ENCODE measurements at regions not wholly inside any gene's neighbourhood (a gene's known extent, or its start where the extent isn't known, plus 50 kb on each side); places are given as distances from the start of the nearest gene placed in this dataset.

DNA sequence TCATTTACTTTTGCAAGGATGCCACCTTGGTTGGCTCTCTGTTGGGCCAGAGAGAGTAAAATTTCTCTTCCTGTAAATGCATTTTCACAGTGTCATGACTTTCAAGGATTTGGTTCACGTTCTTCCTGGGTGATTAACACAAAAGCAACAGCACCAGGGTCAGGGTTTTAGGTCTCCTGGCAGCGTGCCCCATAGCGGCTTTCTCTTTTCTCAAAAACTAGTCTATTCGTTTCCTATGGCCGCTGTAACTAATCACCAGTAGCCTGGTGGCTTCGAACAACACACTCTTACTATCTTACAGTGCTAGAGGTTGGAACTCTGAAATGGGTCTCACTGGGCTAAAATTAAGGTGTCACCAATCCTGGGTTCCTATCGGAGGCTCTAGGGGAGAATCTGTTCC is 56.3 kb upstream of the ACMSD start:
- H4K20me1 ChIP-seq (ENCODE audit: control insufficient read depth, insufficient read depth, low read depth, low read length): no peaks in the 10 kb centered on the region
- H3K9me2 ChIP-seq (replicated peaks; ENCODE audit: control insufficient read depth, low read length): no peaks in the 10 kb centered on the region
- H3K4me2 ChIP-seq (ENCODE audit: low read length): no peak overlapping the region
- no peak overlapping the region for H3K4me3 ChIP-seq (ENCODE audit: low read length)
- H3F3A ChIP-seq (ENCODE audit: control insufficient read depth, insufficient read depth): no peaks in the 10 kb centered on the region
- TF ChIP-seq CTCF (IDR thresholded peaks at IDR 0.05; ENCODE audit: low read depth, low read length, poor library complexity, severe bottlenecking) (no peak), EZH2phosphoT487 (IDR thresholded peaks at IDR 0.05; ENCODE audit: borderline replicate concordance, low read length) (no peak)
- H3K4me1 ChIP-seq (ENCODE audit: control insufficient read depth, low read length): peaks cover 8% of the 10 kb centered on the region; the same call in 1 of the 2 replicates
- no peak overlapping the region for H3K27ac ChIP-seq (ENCODE audit: low read depth, low read length)
- no peaks in the 10 kb centered on the region for H3K36me3 ChIP-seq (ENCODE audit: control insufficient read depth, low read length)
- H3K27me3 ChIP-seq (ENCODE audit: control insufficient read depth, low read length): no peaks in the 10 kb centered on the region
- no peaks in the 10 kb centered on the region for H3K9me3 ChIP-seq (ENCODE audit: control insufficient read depth, insufficient read depth, low read length)
- no peaks in the 10 kb centered on the region for H3K79me2 ChIP-seq (ENCODE audit: control insufficient read depth, low read length)

DNA sequence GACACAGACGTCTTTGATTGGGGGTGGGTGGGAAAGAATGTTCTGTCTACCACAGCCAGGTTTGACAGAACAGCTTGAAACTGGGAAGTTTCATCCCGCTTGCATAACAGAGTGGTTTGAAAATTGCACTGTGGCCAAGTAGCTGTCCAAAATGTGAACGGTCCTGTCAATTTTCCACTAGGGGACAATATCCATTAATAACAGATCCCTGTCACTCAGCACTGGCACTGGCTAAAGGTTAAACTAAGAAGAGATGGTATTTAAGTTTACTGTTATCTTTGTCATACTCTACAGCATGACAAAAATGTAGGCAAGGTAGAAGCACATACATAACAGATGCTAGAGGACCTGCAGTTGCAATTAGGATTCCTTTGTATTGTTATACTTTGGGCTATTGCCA is 55.6 kb upstream of the ACMSD start:
- Histone ChIP-seq H4K20me1 (ENCODE audit: control insufficient read depth, insufficient read depth, low read depth, low read length) (no peaks in the 10 kb centered on the region), H3K4me1 (ENCODE audit: control insufficient read depth, low read length) (peaks cover 8% of the 10 kb centered on the region; the same call in 1 of the 2 replicates), H3K4me3 (ENCODE audit: low read length) (no peak overlapping the region), H3K27ac (ENCODE audit: low read depth, low read length) (no peak overlapping the region), H3K36me3 (ENCODE audit: control insufficient read depth, low read length) (no peaks in the 10 kb centered on the region), H3K79me2 (ENCODE audit: control insufficient read depth, low read length) (no peaks in the 10 kb centered on the region), H3K9me2 (replicated peaks; ENCODE audit: control insufficient read depth, low read length) (no peaks in the 10 kb centered on the region), H3F3A (ENCODE audit: control insufficient read depth, insufficient read depth) (no peaks in the 10 kb centered on the region), H3K9me3 (ENCODE audit: control insufficient read depth, insufficient read depth, low read length) (no peaks in the 10 kb centered on the region), H3K27me3 (ENCODE audit: control insufficient read depth, low read length) (no peaks in the 10 kb centered on the region), H3K4me2 (ENCODE audit: low read length) (no peak overlapping the region)
- TF ChIP-seq CTCF (IDR thresholded peaks at IDR 0.05; ENCODE audit: low read depth, low read length, poor library complexity, severe bottlenecking): peak; percentile 56
- TF ChIP-seq EZH2phosphoT487 (IDR thresholded peaks at IDR 0.05; ENCODE audit: borderline replicate concordance, low read length): no peak

DNA sequence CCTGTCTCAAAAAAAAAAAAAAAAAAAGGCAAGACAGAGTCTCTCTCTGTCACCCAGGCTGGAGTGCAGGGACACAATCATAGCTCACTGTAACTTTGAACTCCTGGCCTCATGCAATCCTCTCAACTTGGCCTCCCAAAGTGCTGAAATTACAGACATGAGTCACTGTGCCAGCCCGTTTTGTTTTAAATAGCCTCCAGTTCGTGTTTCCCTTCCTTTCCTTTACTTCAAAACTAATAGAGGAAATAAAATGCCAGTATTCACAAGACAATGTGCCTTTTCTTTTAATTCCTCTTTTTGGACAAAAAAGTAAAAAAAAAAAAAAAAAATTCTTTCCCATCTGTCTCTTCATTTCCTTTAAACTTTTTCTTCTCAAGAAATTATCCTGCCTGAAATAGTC is 54.5 kb upstream of the ACMSD start:
- Histone ChIP-seq H3K4me1 (ENCODE audit: control insufficient read depth, low read length) (peaks cover 6% of the 10 kb centered on the region; the same call in 1 of the 2 replicates), H3K27me3 (ENCODE audit: control insufficient read depth, low read length) (no peaks in the 10 kb centered on the region), H3K79me2 (ENCODE audit: control insufficient read depth, low read length) (no peaks in the 10 kb centered on the region), H3F3A (ENCODE audit: control insufficient read depth, insufficient read depth) (no peaks in the 10 kb centered on the region), H3K4me3 (ENCODE audit: low read length) (no peak overlapping the region), H3K4me2 (ENCODE audit: low read length) (no peak overlapping the region), H4K20me1 (ENCODE audit: control insufficient read depth, insufficient read depth, low read depth, low read length) (no peaks in the 10 kb centered on the region), H3K9me2 (replicated peaks; ENCODE audit: control insufficient read depth, low read length) (no peaks in the 10 kb centered on the region), H3K9me3 (ENCODE audit: control insufficient read depth, insufficient read depth, low read length) (no peaks in the 10 kb centered on the region), H3K36me3 (ENCODE audit: control insufficient read depth, low read length) (no peaks in the 10 kb centered on the region), H3K27ac (ENCODE audit: low read depth, low read length) (no peak overlapping the region)
- no peak for TF ChIP-seq EZH2phosphoT487 (IDR thresholded peaks at IDR 0.05; ENCODE audit: borderline replicate concordance, low read length)

GRCh38 chr2:134785659-134786430 is 52.6 kb upstream of the ACMSD start:
- H3K36me3 ChIP-seq (ENCODE audit: control insufficient read depth, low read length): no peaks in the 10 kb centered on the region
- no peaks in the 10 kb centered on the region for H3K79me2 ChIP-seq (ENCODE audit: control insufficient read depth, low read length)
- peaks cover 6% of the 10 kb centered on the region; the same call in 1 of the 2 replicates for H3K4me1 ChIP-seq (ENCODE audit: control insufficient read depth, low read length)
- H3K9me2 ChIP-seq (replicated peaks; ENCODE audit: control insufficient read depth, low read length): no peaks in the 10 kb centered on the region
- H3K4me3 ChIP-seq (ENCODE audit: low read length): no peak overlapping the region
- no peaks in the 10 kb centered on the region for H3F3A ChIP-seq (ENCODE audit: control insufficient read depth, insufficient read depth)
- no peaks in the 10 kb centered on the region for H3K27me3 ChIP-seq (ENCODE audit: control insufficient read depth, low read length)
- no peaks in the 10 kb centered on the region for H4K20me1 ChIP-seq (ENCODE audit: control insufficient read depth, insufficient read depth, low read depth, low read length)
- no peak overlapping the region for H3K4me2 ChIP-seq (ENCODE audit: low read length)
- no peak overlapping the region for H3K27ac ChIP-seq (ENCODE audit: low read depth, low read length)
- no peaks in the 10 kb centered on the region for H3K9me3 ChIP-seq (ENCODE audit: control insufficient read depth, insufficient read depth, low read length)
- TF ChIP-seq CTCF (IDR thresholded peaks at IDR 0.05; ENCODE audit: low read depth, low read length, poor library complexity, severe bottlenecking): no peak
- TF ChIP-seq EZH2phosphoT487 (IDR thresholded peaks at IDR 0.05; ENCODE audit: borderline replicate concordance, low read length): no peak

Data from DOHH2 (cell line).